ENCODE measurements at regions not wholly inside any gene's neighbourhood (a gene's known extent, or its start where the extent isn't known, plus 50 kb on each side); places are given as distances from the start of the nearest gene placed in this dataset.

GRCh38 chr6:219641-220198 lies 72.6 kb upstream of the DUSP22 start:
- POLR2A ChIA-PET: interaction anchor here (0.8 to 4.7 kb wide), 6 partner anchors 7 to 186 kb away, joined by 3 to 39 read pairs (median 8); partner anchors contain the start of gene IRF4
- DNase-seq (ENCODE audit: extremely low spot score): no peak
- TF ChIP-seq, protein P1, sequence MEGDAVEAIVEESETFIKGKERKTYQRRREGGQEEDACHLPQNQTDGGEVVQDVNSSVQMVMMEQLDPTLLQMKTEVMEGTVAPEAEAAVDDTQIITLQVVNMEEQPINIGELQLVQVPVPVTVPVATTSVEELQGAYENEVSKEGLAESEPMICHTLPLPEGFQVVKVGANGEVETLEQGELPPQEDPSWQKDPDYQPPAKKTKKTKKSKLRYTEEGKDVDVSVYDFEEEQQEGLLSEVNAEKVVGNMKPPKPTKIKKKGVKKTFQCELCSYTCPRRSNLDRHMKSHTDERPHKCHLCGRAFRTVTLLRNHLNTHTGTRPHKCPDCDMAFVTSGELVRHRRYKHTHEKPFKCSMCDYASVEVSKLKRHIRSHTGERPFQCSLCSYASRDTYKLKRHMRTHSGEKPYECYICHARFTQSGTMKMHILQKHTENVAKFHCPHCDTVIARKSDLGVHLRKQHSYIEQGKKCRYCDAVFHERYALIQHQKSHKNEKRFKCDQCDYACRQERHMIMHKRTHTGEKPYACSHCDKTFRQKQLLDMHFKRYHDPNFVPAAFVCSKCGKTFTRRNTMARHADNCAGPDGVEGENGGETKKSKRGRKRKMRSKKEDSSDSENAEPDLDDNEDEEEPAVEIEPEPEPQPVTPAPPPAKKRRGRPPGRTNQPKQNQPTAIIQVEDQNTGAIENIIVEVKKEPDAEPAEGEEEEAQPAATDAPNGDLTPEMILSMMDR (IDR thresholded peaks at IDR 0.05; ENCODE audit: control extremely low read depth, extremely low read depth, low read depth, missing control alignments): no peak
- CTCF ChIA-PET: interaction anchor here (1.7 to 21.8 kb wide), 5 partner anchors 7 to 174 kb away, joined by 4 to 620 read pairs (median 17); no protein-coding TSS in a partner anchor

- DNase-seq (ENCODE audit: extremely low spot score): no peak
- CTCF ChIA-PET: interaction anchor here (0.9 to 21.8 kb wide), 4 partner anchors 22 to 189 kb away, joined by 3 to 620 read pairs (median 3); no protein-coding TSS in a partner anchor
- POLR2A ChIA-PET: interaction anchor here (1.2 kb wide), 1 partner anchor 171 kb away, joined by 7 read pairs; the partner anchor contains the start of gene IRF4
- TF ChIP-seq, protein P1 (IDR thresholded peaks at IDR 0.05; ENCODE audit: control extremely low read depth, extremely low read depth, low read depth, missing control alignments): no peak
Measured at GRCh38 chr6:220312-220711, 72.0 kb upstream of the DUSP22 start.

DNA sequence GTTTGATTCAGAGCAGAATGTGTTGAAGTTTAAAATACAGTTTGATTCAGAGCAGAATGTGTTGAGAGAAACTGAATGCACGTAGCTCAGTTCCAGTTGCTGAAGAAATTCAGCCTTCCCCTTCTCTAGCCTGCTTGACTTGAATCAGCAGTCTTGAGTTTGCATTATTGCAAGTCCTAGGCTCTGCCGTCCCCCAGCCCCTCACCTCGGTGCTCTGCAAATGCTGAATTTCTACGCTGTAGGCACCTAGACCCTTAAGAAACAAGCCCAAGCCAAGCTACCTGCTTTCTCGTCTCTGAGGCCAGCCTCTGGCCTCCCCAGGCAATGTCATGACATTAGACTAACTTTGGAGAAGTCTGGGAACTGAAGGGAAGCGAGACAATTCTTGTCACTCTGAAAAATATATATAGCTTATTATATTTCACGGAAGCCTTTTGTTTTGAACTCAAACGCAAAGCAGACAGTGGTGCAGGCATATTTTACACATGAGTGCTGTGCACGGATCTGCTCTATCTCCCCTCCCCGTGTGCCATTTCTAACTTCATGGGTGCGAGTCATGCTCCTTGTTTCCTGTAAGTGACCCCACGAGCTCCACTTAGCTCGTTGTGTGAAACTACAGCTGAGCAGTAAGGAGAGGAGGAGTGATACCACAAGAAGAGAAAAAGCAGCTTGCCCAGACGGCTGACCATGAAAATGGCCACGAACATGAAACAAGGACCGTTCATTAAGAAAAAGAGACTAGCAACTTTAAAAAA lies 71.4 kb upstream of the DUSP22 start:
- POLR2A ChIA-PET: interaction anchor here (1.2 kb wide), 1 partner anchor 171 kb away, joined by 7 read pairs; the partner anchor contains the start of gene IRF4
- CTCF ChIA-PET: interaction anchor here (0.9 to 21.8 kb wide), 6 partner anchors 23 to 188 kb away, joined by 3 to 620 read pairs (median 3); no protein-coding TSS in a partner anchor
- TF ChIP-seq, protein P1 (IDR thresholded peaks at IDR 0.05; ENCODE audit: control extremely low read depth, extremely low read depth, low read depth, missing control alignments): no peak
- DNase-seq (ENCODE audit: extremely low spot score): no peak

GRCh38 chr6:221531-222349 lies 70.5 kb upstream of the DUSP22 start:
- ChIA-PET POLR2A (interaction anchor here (1.3 kb wide), 1 partner anchor 170 kb away, joined by 7 read pairs; the partner anchor contains the start of gene IRF4), CTCF (interaction anchor here (0.8 to 21.8 kb wide), 5 partner anchors 24 to 187 kb away, joined by 3 to 620 read pairs (median 3); no protein-coding TSS in a partner anchor)
- no peak for DNase-seq (ENCODE audit: extremely low spot score)
- TF ChIP-seq, protein P1 (IDR thresholded peaks at IDR 0.05; ENCODE audit: control extremely low read depth, extremely low read depth, low read depth, missing control alignments): no peak

- TF ChIP-seq, protein P1 (IDR thresholded peaks at IDR 0.05; ENCODE audit: control extremely low read depth, extremely low read depth, low read depth, missing control alignments): no peak
- ChIA-PET CTCF (interaction anchor here (0.8 to 21.8 kb wide), 4 partner anchors 11 to 92 kb away, joined by 3 to 620 read pairs (median 6); no protein-coding TSS in a partner anchor), POLR2A (interaction anchor here (1.3 kb wide), 1 partner anchor 169 kb away, joined by 7 read pairs; the partner anchor contains the start of gene IRF4)
- DNase-seq (ENCODE audit: extremely low spot score): no peak
Measured at GRCh38 chr6:222468-222867, 69.8 kb upstream of the DUSP22 start.
